Fibroblast of skin of back (primary cell): ENCODE measurements at regions not wholly inside any gene's neighbourhood (a gene's known extent, or its start where the extent isn't known, plus 50 kb on each side); places are given as distances from the start of the nearest gene placed in this dataset.
"Not testable (repeated sequence)": the region's sequence is repeated elsewhere in the genome, so short reads cannot be mapped to it uniquely, and the experiment has no call there.

Experiments used
- DNase-seq: peaks from one replicate; pipeline ENCODE4 v3.0.0-alpha.2; 2013

DNA sequence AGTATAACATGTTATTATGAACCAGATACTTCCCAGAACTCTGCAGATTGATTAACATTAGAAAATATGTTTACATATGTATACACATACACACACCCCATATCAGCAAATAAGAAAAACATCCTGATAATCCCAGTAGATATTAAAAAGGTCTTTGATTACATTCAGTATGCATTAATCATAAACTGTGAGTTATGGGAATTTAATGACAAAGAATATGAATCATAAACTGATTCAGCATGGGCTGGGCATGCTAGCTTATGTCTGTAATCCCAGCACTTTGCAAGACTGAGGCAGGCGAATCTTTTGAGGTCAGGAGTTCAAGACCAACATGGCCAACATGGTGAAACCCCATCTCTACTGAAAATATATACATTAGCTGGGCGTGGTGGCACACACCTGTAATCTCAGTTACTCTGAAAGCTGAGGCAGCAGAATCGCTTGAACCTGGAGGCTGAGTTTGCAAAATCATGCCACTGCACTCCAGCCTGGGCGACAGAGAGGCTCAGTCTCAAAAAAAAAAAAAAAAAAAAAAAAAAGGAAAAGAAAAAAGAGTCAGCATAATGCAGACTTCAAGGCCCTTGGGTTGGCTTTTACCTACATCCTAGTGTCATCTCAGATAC lies 581.9 kb upstream of the PRR20A start:
- DNase-seq: no peak

GRCh38 chr13:56561327-56561726 lies 579.4 kb upstream of the PRR20A start:
- DNase-seq: no peak

GRCh38 chr13:56563663-56564062 lies 577.1 kb upstream of the PRR20A start:
- no peak for DNase-seq

DNA sequence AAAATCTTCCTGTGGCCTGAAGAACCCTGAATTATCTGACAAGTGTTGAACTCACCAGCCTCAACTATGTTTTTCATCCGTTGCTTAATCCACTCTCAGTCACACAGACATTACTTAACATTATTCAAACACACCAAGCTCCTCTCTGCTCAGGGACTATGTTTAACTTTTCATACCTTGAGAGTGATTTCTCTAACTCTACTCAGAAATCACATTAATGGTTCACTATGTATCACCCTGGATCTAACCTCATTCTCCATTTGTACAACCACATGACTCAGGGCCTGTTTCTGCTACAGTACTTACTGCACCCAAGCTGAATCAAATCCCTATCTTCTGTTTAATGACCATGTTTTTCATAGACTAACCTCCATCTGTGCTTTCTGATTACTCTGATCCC lies 553.7 kb upstream of the PRR20A start:
- DNase-seq: no peak

GRCh38 chr13:56615572-56615971 lies 525.1 kb upstream of the PRR20A start:
- no peak for DNase-seq

DNA sequence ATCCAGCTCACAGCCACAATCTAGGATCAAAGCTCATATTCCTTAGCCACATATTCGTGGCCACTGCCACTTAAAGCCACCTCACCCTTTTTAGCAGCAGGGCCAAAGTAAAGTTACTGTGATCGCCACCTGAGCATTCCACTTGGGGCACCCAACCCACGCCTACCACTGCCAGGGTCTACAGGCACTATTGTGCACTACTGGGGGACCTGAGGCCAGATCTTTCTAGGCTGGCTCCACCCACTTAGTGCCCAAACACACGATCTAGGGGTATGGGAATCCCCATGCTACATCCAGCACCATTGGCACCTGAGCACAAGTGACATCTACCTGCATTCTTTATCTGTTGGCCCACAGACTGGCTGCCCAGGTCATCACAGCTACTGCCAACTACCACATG lies 517.9 kb upstream of the PRR20A start:
- no peak for DNase-seq

DNA sequence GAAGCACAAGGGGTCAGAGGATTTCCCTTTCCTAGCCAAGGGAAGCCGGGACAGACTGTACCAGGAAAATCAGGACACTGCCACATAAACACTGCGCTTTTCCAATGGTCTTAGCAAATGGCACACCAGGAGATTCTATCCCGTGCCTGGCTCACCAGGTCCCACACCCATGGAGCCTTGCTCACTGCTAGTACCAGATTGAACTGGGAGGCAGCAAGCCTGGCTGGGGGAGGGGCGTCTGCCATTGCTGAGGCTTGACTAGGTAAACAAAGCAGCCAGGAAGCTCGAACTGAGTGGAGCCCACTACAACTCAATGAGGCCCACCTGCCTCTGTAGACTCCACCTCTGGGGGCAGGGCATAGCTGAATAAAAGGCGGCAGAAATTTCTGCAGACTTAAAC lies 511.8 kb upstream of the PRR20A start:
- DNase-seq: not testable (repeated sequence)

DNA sequence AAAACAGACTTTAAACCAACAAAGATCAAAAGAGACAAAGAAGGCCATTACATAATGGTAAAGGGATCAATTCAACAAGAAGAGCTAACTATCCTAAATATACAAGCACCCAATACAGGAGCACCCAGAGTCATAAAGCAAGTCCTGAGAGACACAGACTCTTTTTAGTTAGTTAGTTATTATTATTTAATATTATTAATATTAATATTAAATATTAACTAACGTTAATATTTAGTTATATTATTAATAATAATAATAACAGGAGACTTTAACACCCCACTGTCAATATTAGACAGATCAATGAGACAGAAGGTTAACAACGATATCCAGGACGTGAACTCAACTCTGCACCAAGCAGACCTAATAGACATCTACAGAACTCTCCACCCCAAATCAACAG lies 509.7 kb upstream of the PRR20A start:
- not testable (repeated sequence) for DNase-seq

DNA sequence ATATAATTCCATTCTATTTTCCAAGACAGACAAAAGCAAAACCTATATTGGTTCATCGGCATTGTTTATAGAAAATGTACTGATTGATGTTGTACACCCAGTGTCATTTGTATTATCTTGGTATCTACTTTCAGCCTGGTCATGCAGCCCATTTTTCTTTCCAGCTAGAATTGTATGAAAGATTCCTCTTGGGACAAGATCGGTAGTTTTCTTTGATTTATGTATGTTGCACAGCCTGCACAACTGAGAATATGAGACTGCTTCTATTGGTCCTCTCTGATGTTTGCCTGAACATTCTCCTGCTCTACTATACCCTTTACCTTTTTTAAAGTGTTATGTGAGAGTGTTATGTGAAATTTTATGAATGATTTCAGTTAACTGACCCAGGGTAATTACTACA lies 487.7 kb upstream of the PRR20A start:
- no peak for DNase-seq

- DNase-seq: no peak
Measured at GRCh38 chr13:56659041-56659471, 481.7 kb upstream of the PRR20A start.

- DNase-seq: no peak
Measured at GRCh38 chr13:56670563-56670962, 470.2 kb upstream of the PRR20A start.

- no peak for DNase-seq
Measured at GRCh38 chr13:56681404-56681803, 459.3 kb upstream of the PRR20A start.

DNA sequence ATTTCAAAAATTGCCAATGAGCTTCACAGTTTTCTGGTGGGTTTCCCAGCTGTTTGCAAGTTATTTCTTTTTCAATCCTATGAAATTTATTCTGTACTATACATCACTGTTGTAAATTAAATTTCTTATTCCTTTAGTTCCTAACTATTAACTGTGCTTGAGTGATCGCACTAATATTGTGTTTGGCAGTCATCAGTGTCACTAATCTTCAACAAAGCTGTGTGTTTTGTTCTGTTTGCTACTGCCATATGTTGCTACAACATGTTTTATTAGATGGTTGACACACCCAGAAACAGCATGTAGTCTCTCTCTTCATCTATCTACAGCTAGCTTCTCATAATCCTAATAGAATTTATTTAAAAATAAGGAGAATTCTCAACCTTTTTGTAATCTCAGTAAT lies 453.6 kb upstream of the PRR20A start:
- no peak for DNase-seq

DNA sequence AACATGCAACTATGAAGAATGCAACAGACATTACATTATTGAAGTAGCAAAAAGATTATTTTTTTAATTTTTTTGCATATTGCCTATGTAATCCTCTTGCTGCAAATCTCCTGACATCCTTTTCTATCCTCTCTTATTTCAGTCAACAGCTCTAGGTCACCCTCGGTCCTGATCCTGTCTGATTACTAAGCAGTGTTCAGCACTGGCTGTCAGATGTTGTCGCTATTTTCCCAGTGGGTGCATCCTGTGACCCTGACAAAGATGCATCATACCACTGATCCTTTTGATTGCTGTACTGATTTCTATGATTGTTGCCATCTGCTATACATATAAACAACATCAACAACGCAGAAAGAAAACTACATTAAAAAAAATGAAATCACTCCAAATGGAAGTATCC lies 443.7 kb upstream of the PRR20A start:
- DNase-seq: no peak

DNA sequence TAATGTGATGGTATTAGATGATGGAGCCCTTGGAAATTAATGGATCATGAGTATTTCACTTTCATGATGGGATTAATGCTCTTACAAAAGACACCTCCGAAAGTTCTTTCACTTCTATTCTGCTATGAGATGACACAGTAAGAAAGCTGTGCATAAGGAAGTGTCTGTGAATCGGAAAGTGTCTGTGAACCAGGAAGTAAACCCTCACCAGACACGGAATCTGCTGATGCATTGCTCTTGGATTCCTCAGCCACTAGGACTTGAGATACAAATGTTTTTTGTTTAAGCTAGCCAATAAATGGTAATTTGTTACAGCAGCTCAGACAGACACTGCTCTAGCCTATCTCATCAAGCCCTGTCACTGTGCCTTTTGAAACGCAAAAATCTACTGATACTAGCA lies 440.4 kb upstream of the PRR20A start:
- no peak for DNase-seq

- DNase-seq: no peak
Measured at GRCh38 chr13:56706485-56706884, 434.2 kb upstream of the PRR20A start.

DNA sequence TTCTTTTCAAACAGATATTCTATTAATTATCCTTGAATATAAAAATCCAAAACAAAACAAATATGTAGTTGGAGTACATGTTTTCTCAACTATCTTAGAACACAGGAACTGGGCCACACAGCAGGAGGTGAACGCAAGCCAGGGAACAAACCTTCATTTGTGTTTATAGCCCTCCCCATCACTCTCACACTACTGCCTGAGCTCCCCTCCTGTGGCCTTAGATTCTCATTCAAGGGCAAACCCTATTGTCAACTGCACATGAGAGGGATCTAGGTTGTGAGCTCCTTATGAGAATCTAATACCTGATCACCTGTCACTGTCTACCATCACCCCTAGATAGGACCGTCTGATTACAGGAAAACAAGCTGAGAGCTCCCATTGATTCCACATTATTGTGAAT lies 427.1 kb upstream of the PRR20A start:
- no peak for DNase-seq

DNA sequence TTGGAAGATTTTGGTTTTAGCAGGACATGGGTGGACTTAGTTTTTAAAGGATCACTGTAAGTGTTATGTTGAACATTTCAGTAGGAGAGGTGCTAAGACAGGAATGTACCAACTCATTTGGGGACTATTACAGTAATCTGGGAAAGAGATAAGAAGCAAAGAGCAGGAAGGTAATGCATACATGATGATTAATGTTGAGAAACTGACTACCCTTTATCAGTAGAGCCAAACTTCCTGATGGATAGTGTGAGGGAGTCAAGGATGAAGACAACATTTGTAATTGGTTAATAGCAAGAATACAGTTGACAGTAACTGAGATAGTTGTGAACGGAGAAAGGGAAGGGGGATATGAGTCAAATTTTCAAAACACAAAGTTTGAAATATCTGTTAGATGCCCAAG lies 421.9 kb upstream of the PRR20A start:
- DNase-seq: no peak

DNA sequence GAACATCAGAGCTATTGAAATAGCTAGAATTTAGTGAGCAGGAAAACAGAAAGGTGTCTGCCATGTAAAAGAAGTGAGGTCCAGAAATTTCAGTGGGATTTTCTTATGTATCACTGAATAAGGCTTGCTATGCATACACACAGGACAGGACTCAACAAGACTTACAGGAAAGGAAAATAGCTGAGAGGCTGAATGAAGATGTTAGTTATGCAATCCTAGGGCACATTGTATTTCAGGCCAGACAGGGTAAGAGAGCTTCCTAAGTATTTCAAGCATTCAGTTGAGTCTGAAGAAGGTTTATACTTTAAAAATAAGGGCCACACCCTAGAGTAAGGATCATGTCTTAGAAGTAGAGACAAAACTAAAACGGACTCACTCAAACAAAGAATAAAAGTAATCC lies 419.9 kb upstream of the PRR20A start:
- DNase-seq: no peak

DNA sequence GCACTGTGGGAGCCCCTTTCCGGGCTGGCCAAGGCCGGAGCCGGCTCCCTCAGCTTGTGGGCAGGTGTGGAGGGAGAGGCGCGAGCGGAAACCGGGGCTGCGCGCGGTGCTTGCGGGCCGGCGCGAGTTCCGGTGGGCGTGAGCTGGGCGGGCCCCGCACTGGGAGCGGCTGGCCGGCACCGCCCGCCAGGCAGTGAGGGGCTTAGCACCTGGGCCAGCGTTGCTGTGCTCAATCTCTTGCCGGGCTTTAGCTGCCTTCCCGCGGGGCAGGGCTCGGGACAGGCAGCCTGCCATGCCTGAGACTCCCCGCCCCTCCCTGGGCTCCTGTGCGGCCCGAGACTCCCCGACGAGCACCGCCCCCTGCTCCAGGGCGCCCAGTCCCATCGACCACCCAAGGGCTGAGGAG lies 405.2 kb upstream of the PRR20A start:
- DNase-seq: no peak

- no peak for DNase-seq
Measured at GRCh38 chr13:56736966-56737365, 403.8 kb upstream of the PRR20A start.

GRCh38 chr13:56752636-56753035 lies 388.1 kb upstream of the PRR20A start:
- no peak for DNase-seq

DNA sequence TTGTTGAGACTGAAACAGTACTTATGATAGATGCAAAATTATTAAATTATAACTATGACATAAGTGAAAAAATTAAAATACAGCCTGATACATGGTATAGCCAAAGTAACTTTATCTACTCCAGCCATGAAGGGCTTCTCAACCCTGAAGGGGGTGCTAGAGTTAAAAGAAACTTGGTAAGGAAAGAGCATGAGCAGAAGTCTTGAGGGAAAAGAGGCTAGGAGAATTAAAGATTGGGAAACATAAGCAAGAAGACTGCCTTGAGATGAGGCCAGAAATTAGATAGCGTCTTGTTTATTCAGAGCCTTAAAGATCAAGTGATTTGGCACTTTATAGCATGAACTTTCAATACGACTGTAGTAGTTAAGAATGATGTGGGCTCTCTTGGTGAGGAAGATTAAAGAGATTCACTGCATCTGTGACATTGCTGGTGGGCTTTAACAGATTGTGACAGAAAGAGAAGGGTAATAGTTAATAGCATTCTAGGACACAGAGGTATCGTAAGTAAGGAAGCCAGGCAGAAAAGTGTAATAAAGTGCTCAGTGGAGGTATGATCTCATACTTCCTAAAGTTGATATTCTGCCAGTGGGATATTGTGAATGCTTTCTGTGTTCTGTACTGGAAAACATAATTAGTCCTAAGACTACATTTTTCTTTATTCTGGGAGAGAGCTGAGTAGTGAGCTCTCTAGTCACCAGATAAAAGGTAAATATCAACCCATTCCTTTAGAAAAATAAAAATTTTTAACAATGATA lies 385.4 kb upstream of the PRR20A start:
- DNase-seq: no peak

DNA sequence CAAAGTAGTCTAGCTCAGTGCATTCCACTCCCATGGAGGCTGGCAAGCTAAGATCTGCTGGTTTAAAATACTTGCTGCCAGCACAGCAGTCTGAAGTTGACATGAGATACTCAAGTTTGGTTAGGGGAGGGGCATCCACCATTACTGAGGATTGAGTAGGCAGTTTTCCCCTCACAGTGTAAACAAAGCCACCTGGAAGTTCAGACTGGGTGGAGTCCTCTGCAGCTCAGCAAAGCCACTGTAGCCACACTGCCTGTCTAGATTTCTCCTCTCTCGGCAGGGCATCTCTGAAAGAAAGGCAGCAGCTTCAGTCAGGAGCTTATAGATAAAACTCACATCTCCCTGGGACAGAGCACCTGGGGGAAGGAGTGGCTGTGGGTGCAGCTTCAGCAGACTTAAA lies 377.4 kb upstream of the PRR20A start:
- not testable (repeated sequence) for DNase-seq

DNA sequence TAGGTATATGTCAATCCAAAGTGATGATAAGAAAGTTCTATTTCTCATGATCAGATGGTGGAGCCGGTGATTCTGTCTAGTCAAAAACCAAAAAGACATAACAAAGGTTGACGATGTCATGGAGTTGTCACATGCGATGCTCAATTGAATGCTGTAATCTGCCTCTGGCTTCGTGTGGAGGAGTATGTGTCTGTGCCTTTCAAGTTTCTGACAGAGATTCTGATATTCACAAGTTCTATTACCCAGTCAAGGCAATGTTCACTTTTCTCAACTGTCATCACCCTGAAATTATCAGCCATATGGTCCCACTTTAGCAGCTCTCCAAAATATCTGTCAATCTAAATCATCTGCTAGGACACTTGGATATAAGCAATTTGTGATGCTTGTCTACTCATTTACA lies 367.6 kb upstream of the PRR20A start:
- no peak for DNase-seq
